Effector memory CD8-positive, alpha-beta T cell (primary cell): ENCODE measurements at regions not wholly inside any gene's neighbourhood (a gene's known extent, or its start where the extent isn't known, plus 50 kb on each side); places are given as distances from the start of the nearest gene placed in this dataset.

Source experiments
- ATAC-seq: fragments of 150-1000 bp; cut with Tn5 transposase; replicated peaks from 2 replicates; pipeline ENCODE4 v1.10.0; 2021; ENCODE audit warnings: mild to moderate bottlenecking, moderate library complexity
- DNase-seq, 3 experiments: peaks; one replicate each; pipeline ENCODE4 v3.0.0; 2021
- H3K27ac Mint-ChIP-seq, 2 donors: one replicate each; pipeline ENCODE4 v1.8.0; 2022; ENCODE audit warnings: mild to moderate bottlenecking in 2 of 2, mixed read lengths in 2 of 2, moderate library complexity in 2 of 2
- H3K27me3 Mint-ChIP-seq, 2 donors: one replicate each; pipeline ENCODE4 v1.8.0; 2022; ENCODE audit warnings: mixed read lengths in 2 of 2
- H3K36me3 Mint-ChIP-seq: one replicate; pipeline ENCODE4 v1.8.0; 2022; ENCODE audit warnings: mild to moderate bottlenecking, moderate library complexity, mixed read lengths; ENCODE audit not compliant: insufficient read depth
- H3K4me1 Mint-ChIP-seq, 2 donors: one replicate each; pipeline ENCODE4 v1.8.0; 2022; ENCODE audit warnings: low read depth in 2 of 2, mixed read lengths in 2 of 2
- H3K4me3 Mint-ChIP-seq, 2 donors: one replicate each; pipeline ENCODE4 v1.8.0; 2022; ENCODE audit warnings: mild to moderate bottlenecking in 2 of 2, mixed read lengths in 2 of 2, moderate library complexity in 2 of 2
- H3K9me3 Mint-ChIP-seq, 2 donors: one replicate each; pipeline ENCODE4 v1.8.0; 2022; ENCODE audit warnings: mixed read lengths in 2 of 2

DNA sequence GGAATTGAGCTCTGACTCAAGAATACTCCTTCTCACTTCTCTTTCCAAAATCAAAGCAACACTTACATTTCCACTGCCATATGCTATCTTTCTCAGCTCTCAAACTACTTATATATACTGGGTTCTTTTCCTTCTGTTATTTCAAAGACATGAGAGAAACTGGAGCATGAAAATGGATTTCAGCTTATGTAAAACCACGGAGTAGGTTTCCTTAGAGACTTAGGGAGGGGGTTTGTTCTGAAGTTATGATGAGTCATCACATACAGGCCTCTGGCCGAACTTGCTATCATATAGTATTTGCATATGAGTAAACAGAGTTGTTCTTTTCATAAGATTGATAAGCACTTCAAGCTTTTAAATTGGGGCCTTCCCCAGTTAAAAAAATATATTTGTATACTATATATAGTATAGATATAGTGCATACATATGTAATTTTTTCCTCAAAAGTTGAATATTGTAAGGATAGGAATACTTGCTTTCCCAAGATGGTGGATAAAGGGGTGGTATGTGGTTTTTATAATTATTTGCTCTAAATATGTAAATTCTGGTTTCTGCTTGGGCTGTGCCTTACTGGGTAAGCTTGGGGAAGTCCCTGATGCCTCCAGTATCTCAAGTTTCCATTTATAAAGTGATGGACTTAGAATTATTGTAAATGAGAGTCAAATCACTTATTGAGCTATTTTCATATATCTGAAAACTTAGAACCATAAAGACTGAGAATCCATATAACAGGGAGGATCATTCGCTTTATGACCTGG lies 273.9 kb downstream of the RFPL4B start:
- no peak overlapping the region for H3K4me3 Mint-ChIP-seq
- no peak for ATAC-seq
- H3K27me3 Mint-ChIP-seq = no peaks in the 10 kb centered on the region
- DNase-seq = no peak
- peaks cover 0 to 8% of the 10 kb centered on the region in 2 donors for H3K9me3 Mint-ChIP-seq
- no peaks in the 10 kb centered on the region for H3K4me1 Mint-ChIP-seq
- no peaks in the 10 kb centered on the region for H3K36me3 Mint-ChIP-seq
- no peak overlapping the region for H3K27ac Mint-ChIP-seq

DNA sequence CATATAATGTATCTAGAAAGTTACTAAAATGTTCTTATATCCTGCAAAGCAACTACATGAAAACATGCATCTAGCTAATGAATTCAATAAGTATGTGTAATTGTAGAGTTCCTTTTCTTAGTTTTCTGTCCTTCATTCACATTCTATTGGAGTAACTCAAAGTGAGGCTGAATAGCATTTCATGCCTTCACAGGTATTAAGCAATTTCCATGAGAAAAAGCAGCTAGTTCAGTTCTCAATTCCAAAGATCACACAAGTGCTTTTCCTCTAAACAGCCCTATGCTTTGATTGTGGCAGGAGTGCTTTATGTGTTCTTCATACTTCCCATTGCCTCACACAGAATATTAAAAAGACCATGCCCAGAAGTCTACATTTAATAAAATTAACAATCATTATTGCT lies 274.9 kb downstream of the RFPL4B start:
- Mint-ChIP-seq H3K4me3 (no peak overlapping the region), H3K27ac (no peak overlapping the region), H3K36me3 (no peaks in the 10 kb centered on the region), H3K27me3 (no peaks in the 10 kb centered on the region), H3K9me3 (peaks cover 0 to 8% of the 10 kb centered on the region in 2 donors), H3K4me1 (no peaks in the 10 kb centered on the region)
- DNase-seq (no peak), ATAC-seq (no peak)

DNA sequence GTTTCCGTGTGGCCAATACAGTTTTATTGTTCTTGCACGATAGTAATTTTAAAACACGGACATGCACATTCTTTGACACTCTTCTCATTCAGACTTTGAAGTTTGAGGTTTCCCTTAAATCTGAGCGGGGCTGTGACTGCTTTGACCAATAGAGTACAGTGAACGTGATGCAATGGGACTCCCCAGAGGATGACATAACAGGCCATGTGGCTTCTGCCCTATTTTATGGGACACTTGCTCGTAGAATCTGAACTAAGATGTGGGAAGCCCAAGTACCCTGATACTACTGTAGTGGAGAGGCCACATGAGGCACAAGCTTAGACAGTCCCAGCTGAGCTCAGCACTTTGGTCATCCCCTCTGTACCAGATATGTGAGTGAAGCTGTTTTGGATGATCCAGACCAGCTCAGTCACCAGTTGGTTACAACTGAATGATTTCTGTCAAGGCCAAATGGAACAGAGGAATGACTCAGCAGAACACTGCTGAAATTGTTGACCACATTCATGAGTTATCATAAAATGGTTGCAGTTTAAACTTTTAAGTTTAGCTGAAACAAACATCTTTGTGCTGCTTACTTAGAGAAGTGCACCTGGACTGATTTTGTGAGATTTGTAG lies 279.4 kb downstream of the RFPL4B start:
- ATAC-seq = no peak
- H3K27me3 Mint-ChIP-seq = no peaks in the 10 kb centered on the region
- H3K36me3 Mint-ChIP-seq = no peaks in the 10 kb centered on the region
- no peak overlapping the region for H3K27ac Mint-ChIP-seq
- no peak for DNase-seq
- peaks cover 0 to 2% of the 10 kb centered on the region in 2 donors for H3K9me3 Mint-ChIP-seq
- no peak overlapping the region for H3K4me3 Mint-ChIP-seq
- no peaks in the 10 kb centered on the region for H3K4me1 Mint-ChIP-seq

DNA sequence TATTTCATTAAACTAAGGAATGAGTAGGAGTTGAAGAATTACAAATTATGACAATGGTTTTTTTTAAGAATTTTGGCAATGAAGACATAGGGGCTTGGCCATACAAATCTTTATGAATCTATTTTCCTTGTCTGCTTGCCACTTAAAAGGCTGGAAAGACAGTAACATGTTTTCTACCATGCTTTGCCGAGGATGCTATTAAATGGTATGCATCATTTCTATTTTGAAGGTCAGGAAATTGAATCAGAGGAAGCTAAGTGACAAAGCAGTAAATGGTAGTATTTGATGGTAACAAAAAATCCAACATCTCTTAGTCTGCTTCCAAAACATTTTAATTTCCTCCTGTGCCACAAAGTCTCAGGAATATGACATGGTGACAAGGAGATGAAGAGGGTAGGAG lies 287.2 kb downstream of the RFPL4B start:
- H3K4me1 Mint-ChIP-seq = no peaks in the 10 kb centered on the region
- no peak for DNase-seq
- H3K27ac Mint-ChIP-seq = no peak overlapping the region
- H3K9me3 Mint-ChIP-seq = peaks cover 0 to 2% of the 10 kb centered on the region in 2 donors
- H3K4me3 Mint-ChIP-seq = no peak overlapping the region
- H3K27me3 Mint-ChIP-seq = no peaks in the 10 kb centered on the region
- no peaks in the 10 kb centered on the region for H3K36me3 Mint-ChIP-seq
- no peak for ATAC-seq

DNA sequence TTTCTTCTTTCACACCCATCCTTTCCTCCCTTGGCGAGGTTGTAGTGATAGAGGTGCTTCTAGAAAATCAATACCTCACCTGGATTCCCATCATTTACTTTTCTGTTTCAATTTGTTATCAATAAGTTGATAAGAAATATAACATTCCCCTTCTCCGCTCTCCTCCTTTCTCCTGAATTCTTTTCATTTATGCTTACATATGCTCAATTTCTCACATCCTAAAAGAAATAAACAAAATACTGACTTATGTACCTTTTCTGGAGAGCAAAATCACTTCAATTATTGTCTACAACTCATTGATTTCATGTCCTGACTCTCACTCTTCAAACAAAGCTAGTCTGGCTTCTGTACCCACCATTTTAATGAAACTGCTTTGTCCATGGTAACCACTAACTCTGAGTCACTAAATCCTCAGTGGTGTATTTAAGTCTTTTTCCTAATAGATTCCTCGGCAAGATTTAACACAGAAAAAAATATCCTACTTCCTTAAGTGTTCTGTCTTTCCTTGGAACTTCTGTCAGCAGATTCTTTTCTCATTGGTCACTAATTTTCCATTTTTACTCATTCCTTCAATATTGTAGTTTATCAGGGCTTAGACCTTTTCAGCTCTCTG lies 289.6 kb downstream of the RFPL4B start:
- no peak for ATAC-seq
- H3K4me3 Mint-ChIP-seq = no peak overlapping the region

DNA sequence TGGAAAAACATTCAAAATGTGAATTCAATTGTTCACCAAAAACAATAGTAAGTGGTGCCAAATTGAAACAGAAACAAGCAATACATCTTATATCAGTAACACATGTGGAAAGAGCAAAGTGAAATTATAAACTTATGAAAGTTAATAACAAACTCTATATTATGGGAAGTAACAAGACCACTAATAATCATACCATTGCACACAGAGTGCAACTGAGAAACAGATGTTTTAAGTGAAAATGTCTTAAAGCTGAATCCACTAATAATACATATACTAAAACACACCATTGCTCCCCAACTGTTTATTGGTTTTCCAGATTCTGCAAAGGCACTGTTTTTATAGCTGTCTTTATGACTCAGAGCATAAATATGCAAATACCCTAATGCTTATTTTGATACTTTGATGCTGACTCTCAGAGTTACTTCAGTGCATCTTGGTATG lies 292.3 kb downstream of the RFPL4B start:
- no peak overlapping the region for H3K4me3 Mint-ChIP-seq
- no peaks in the 10 kb centered on the region for H3K36me3 Mint-ChIP-seq
- no peaks in the 10 kb centered on the region for H3K27me3 Mint-ChIP-seq
- H3K9me3 Mint-ChIP-seq = no peaks in the 10 kb centered on the region
- no peak overlapping the region for H3K27ac Mint-ChIP-seq
- no peak for ATAC-seq
- no peak for DNase-seq
- no peaks in the 10 kb centered on the region for H3K4me1 Mint-ChIP-seq

More for the DNA sequence above, 289.6 kb downstream of the RFPL4B start:
- H3K36me3 Mint-ChIP-seq = no peaks in the 10 kb centered on the region
- no peak overlapping the region for H3K27ac Mint-ChIP-seq
- no peaks in the 10 kb centered on the region for H3K4me1 Mint-ChIP-seq
- DNase-seq = no peak
- no peaks in the 10 kb centered on the region for H3K27me3 Mint-ChIP-seq
- peaks cover 0 to 1% of the 10 kb centered on the region in 2 donors for H3K9me3 Mint-ChIP-seq

DNA sequence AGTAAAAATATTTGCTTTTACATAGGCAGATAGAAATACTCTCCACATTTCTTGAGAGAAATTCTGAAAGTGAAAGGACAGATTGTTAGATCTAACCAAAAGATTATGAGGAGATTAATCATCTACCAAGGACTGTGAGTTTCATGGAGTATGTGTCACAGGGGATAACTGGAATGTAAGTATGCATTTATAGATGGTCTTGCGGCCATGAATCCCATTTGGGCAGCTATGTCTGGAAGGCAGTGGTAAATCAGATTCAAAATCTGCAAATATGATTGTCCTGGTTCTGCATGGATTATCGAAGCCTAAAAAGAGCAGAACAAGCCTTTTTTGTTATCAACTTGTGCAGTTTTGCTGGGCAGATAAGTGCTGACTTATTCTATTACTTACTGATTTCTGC lies 293.8 kb downstream of the RFPL4B start:
- Mint-ChIP-seq H3K9me3 (no peaks in the 10 kb centered on the region), H3K4me1 (no peaks in the 10 kb centered on the region), H3K4me3 (no peak overlapping the region), H3K27ac (no peak overlapping the region), H3K27me3 (no peaks in the 10 kb centered on the region), H3K36me3 (no peaks in the 10 kb centered on the region)
- DNase-seq (no peak), ATAC-seq (no peak)

DNA sequence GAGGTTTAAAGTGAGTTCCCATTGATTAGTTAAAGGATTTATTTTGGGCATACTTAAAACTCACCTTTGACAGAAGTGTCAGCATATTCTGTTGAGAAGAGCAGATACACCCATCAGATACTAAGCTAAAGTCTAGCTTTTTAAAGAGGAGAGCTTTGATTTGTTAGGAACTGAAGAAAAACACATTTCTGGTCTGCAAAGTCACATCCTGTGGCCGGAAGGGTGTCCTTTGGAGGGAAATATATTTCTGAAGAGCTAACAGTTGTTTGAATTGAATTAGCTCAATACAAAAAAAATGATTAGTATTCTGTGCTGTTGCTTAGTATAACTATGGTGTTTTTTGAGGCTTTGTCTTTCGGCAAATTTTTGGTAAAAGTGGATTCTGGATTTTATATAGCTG lies 302.7 kb downstream of the RFPL4B start:
- no peaks in the 10 kb centered on the region for H3K27me3 Mint-ChIP-seq
- no peak overlapping the region for H3K4me3 Mint-ChIP-seq
- no peaks in the 10 kb centered on the region for H3K36me3 Mint-ChIP-seq
- ATAC-seq = no peak
- H3K9me3 Mint-ChIP-seq = peaks cover 0 to 2% of the 10 kb centered on the region in 2 donors
- no peaks in the 10 kb centered on the region for H3K4me1 Mint-ChIP-seq
- DNase-seq = no peak
- no peak overlapping the region for H3K27ac Mint-ChIP-seq

DNA sequence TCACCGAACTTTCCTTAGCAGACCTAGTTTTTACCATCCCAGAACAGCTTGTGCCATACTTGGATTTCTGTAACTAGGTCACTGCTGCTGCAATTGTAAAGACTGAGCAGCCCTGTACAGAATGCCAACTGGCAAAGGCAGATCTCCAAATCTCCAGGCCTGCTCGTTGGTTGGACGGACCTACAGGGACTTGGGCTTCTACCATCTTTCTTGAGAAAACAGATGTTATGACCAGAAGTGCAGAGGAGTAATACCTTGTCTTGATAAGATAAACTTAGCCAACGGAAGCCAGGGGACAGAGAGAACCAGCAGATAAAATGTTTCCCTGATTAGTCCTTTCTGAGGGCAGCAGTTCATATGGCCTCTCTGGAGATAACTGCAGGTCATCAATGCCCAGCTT lies 304.1 kb downstream of the RFPL4B start:
- H3K9me3 Mint-ChIP-seq = peaks cover 0 to 2% of the 10 kb centered on the region in 2 donors
- no peaks in the 10 kb centered on the region for H3K27me3 Mint-ChIP-seq
- H3K36me3 Mint-ChIP-seq = no peaks in the 10 kb centered on the region
- ATAC-seq (no peak), DNase-seq (no peak)
- no peaks in the 10 kb centered on the region for H3K4me1 Mint-ChIP-seq
- H3K4me3 Mint-ChIP-seq = no peak overlapping the region
- no peak overlapping the region for H3K27ac Mint-ChIP-seq

DNA sequence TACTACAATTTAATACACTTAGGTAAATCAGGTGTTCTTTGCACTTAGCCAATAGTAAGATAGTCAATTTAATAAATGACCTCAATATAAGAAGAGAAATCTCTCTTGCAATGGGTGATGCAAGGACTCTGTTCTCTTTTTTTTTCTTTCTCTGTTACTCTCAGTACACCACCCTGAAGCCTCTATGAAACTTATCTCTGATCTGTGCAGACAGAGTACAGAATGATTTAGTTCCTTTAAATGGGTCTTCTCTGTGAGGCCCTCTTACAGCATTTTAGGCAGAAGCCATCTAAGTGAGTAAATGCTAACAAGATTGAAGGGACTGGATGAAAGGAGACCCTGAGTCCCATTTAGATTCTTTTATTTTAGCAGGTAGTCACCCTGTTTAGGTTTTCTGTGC lies 312.8 kb downstream of the RFPL4B start:
- Mint-ChIP-seq H3K4me1 (no peaks in the 10 kb centered on the region), H3K27me3 (no peaks in the 10 kb centered on the region), H3K9me3 (no peaks in the 10 kb centered on the region), H3K4me3 (no peak overlapping the region), H3K36me3 (no peaks in the 10 kb centered on the region), H3K27ac (no peak overlapping the region)
- no peak for DNase-seq
- no peak for ATAC-seq

DNA sequence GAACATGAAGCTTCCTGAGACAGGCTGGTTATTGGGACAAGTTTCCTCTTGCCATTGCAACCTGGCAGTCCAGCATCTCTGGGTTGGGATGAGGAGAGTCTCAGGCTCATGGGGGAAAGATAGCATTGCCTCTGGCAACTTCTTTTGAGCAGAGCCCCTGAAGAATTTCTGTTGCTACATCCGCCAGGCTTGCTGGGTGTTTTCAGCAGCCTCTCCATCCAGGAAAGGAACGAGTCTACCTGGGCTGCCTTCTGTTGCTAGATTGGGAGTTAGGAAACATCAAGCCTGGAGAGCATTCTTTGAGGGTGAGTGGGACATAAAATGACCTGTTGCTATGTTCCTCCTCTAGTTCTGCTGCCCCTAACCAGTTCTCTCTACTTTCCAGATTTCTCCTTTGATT lies 313.5 kb downstream of the RFPL4B start:
- no peak for ATAC-seq
- DNase-seq = no peak
- Mint-ChIP-seq H3K36me3 (no peaks in the 10 kb centered on the region), H3K4me3 (no peak overlapping the region), H3K27ac (no peak overlapping the region), H3K4me1 (no peaks in the 10 kb centered on the region), H3K27me3 (no peaks in the 10 kb centered on the region), H3K9me3 (peaks cover 0 to under 1% of the 10 kb centered on the region in 2 donors)

DNA sequence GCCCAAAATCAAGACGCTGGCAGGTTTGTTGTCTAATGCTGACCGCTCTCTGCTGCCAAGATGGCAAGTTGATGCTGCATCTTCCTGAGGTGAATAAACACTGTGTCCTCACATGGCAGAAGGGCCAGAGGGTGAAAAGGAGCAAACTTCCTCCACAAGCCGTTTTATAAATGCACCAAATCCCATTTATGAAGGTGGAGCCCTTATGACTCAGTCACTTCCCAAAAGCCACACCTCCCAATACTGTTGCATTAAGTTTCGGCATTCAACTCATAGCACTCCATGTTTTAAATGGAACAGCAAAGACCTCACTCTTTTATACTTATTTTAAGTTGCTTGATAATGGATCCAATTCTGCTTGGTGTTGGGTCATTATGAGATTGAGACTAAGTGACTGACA lies 316.6 kb downstream of the RFPL4B start:
- Mint-ChIP-seq H3K4me1 (no peaks in the 10 kb centered on the region), H3K27me3 (no peaks in the 10 kb centered on the region), H3K9me3 (peaks cover 0 to 4% of the 10 kb centered on the region in 2 donors), H3K4me3 (no peak overlapping the region), H3K27ac (no peak overlapping the region), H3K36me3 (no peaks in the 10 kb centered on the region)
- no peak for ATAC-seq
- DNase-seq = no peak

DNA sequence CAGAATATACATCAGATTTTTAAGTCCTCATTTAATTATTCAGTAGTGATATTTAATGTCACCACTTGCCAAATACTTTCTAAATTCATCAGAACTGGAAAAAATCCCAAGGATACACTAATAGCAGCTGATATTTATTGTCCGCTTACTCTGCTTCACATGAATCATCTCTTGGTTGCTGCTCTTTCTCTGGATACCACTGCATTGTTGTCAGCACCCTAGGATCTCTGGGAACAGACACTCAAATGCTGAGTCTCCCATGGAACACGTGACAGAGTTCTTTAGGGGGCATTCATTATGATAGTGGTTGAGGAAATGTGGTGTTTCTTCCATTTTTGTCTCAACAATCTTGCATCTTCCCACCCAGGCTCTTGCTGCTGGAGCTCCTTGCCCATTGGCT lies 318.0 kb downstream of the RFPL4B start:
- H3K4me3 Mint-ChIP-seq = no peak overlapping the region
- H3K4me1 Mint-ChIP-seq = no peaks in the 10 kb centered on the region
- DNase-seq (no peak), ATAC-seq (no peak)
- no peaks in the 10 kb centered on the region for H3K27me3 Mint-ChIP-seq
- no peaks in the 10 kb centered on the region for H3K36me3 Mint-ChIP-seq
- peaks cover 0 to 6% of the 10 kb centered on the region in 2 donors for H3K9me3 Mint-ChIP-seq
- no peak overlapping the region for H3K27ac Mint-ChIP-seq

DNA sequence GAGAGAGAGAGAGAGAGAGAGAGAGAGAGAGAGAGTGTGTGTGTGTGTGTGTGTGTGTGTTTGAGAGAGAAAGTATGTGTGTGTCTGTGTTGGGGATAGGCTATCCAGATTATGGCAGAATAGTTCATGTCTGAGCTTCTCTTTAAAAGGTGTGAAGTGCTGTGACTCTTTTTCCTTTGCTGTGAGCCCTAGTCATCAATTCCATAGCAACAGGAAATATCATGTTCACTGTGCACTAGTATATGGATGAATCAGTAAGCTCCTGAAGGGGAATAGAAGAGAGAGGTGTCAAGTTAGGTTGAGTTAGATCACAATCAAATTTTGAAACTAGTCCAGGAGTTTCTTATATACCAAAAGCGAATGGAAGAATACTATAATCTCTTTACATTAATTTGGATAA lies 318.7 kb downstream of the RFPL4B start:
- Mint-ChIP-seq H3K4me3 (no peak overlapping the region), H3K4me1 (no peaks in the 10 kb centered on the region), H3K27ac (no peak overlapping the region), H3K9me3 (peaks cover 0 to 6% of the 10 kb centered on the region in 2 donors), H3K27me3 (no peaks in the 10 kb centered on the region), H3K36me3 (no peaks in the 10 kb centered on the region)
- DNase-seq (no peak), ATAC-seq (no peak)
